ENCODE measurements at regions not wholly inside any gene's neighbourhood (a gene's known extent, or its start where the extent isn't known, plus 50 kb on each side); places are given as distances from the start of the nearest gene placed in this dataset.
"Not testable (repeated sequence)": the region's sequence is repeated elsewhere in the genome, so short reads cannot be mapped to it uniquely, and the experiment has no call there.

GRCh38 chr10:62661143-62661542 is 143.4 kb upstream of the ADO start:
- no peak for DNase-seq (ENCODE audit: low spot score)

- no peak for DNase-seq (ENCODE audit: low spot score)
Observed at GRCh38 chr10:62662486-62662885, 142.0 kb upstream of the ADO start.

GRCh38 chr10:62665771-62666170 is 138.7 kb upstream of the ADO start:
- DNase-seq (ENCODE audit: low spot score) = no peak

GRCh38 chr10:62666275-62666674 is 138.2 kb upstream of the ADO start:
- no peak for DNase-seq (ENCODE audit: low spot score)

GRCh38 chr10:62669341-62669740 is 135.2 kb upstream of the ADO start:
- DNase-seq (ENCODE audit: low spot score) = no peak

GRCh38 chr10:62671104-62671503 is 133.4 kb upstream of the ADO start:
- DNase-seq (ENCODE audit: low spot score) = no peak

GRCh38 chr10:62681211-62681940 is 123.1 kb upstream of the ADO start:
- no peak for DNase-seq (ENCODE audit: low spot score)

GRCh38 chr10:62684911-62685310 is 119.6 kb upstream of the ADO start:
- DNase-seq (ENCODE audit: low spot score) = no peak

- no peak for DNase-seq (ENCODE audit: low spot score)
Observed at GRCh38 chr10:62687230-62687748, 117.2 kb upstream of the ADO start.

GRCh38 chr10:62688971-62689700 is 115.4 kb upstream of the ADO start:
- DNase-seq (ENCODE audit: low spot score) = no peak

GRCh38 chr10:62689712-62690111 is 114.8 kb upstream of the ADO start:
- DNase-seq (ENCODE audit: low spot score) = no peak

GRCh38 chr10:62690703-62691102 is 113.8 kb upstream of the ADO start:
- no peak for DNase-seq (ENCODE audit: low spot score)

- DNase-seq (ENCODE audit: low spot score) = no peak
Observed at GRCh38 chr10:62691336-62691735, 113.2 kb upstream of the ADO start.

GRCh38 chr10:62692085-62692484 is 112.4 kb upstream of the ADO start:
- DNase-seq (ENCODE audit: low spot score) = no peak

- no peak for DNase-seq (ENCODE audit: low spot score)
Observed at GRCh38 chr10:62693306-62693705, 111.2 kb upstream of the ADO start.

GRCh38 chr10:62694537-62695126 is 109.9 kb upstream of the ADO start:
- DNase-seq (ENCODE audit: low spot score) = no peak

GRCh38 chr10:62696798-62697197 is 107.7 kb upstream of the ADO start:
- no peak for DNase-seq (ENCODE audit: low spot score)

- no peak for DNase-seq (ENCODE audit: low spot score)
Observed at GRCh38 chr10:62699148-62699547, 105.4 kb upstream of the ADO start.

GRCh38 chr10:62704121-62704520 is 100.4 kb upstream of the ADO start:
- DNase-seq (ENCODE audit: low spot score) = not testable (repeated sequence)

- DNase-seq (ENCODE audit: low spot score) = no peak
Observed at GRCh38 chr10:62705789-62706188, 98.7 kb upstream of the ADO start.

- no peak for DNase-seq (ENCODE audit: low spot score)
Observed at GRCh38 chr10:62707810-62708209, 96.7 kb upstream of the ADO start.

GRCh38 chr10:62708569-62708968 is 96.0 kb upstream of the ADO start:
- no peak for DNase-seq (ENCODE audit: low spot score)

- DNase-seq (ENCODE audit: low spot score) = no peak
Observed at GRCh38 chr10:62709200-62709599, 95.3 kb upstream of the ADO start.
